Nephron (organoid): ENCODE measurements at regions not wholly inside any gene's neighbourhood (a gene's known extent, or its start where the extent isn't known, plus 50 kb on each side); places are given as distances from the start of the nearest gene placed in this dataset.

Source experiments
- H3K27ac Mint-ChIP-seq, 3 experiments: 2 replicates each; pipeline ENCODE4 v1.8.0; 2020; ENCODE audit warnings: mixed read lengths in 3 of 3, mild to moderate bottlenecking in 2 of 3, moderate library complexity in 1 of 3
- H3K27me3 Mint-ChIP-seq: 2 replicates; pipeline ENCODE4 v1.8.0; 2021; ENCODE audit warnings: low read depth, mild to moderate bottlenecking, moderate library complexity, mixed read lengths
- H3K36me3 Mint-ChIP-seq: 2 replicates; pipeline ENCODE4 v1.8.0; 2020; ENCODE audit warnings: low read depth, mixed read lengths
- H3K4me1 Mint-ChIP-seq: 2 replicates; pipeline ENCODE4 v1.8.0; 2020; ENCODE audit warnings: mixed read lengths
- H3K4me3 Mint-ChIP-seq, 3 experiments: 2 replicates each; pipeline ENCODE4 v1.8.0; 2020; ENCODE audit warnings: mild to moderate bottlenecking in 3 of 3, mixed read lengths in 3 of 3, moderate library complexity in 2 of 3
- H3K9me3 Mint-ChIP-seq: 2 replicates; pipeline ENCODE4 v1.8.0; 2020; ENCODE audit warnings: mixed read lengths
- CTCF ChIP-seq, 3 experiments: fragments of 200-600 bp; sonication (generic); IDR thresholded peaks; one replicate each; pipeline ENCODE4 v1.5.0; 2021; ENCODE audit warnings: antibody characterized with exemption in 3 of 3; ENCODE audit not compliant: unreplicated experiment in 3 of 3

- no peaks in the 10 kb centered on the region for H3K36me3 Mint-ChIP-seq
- peaks cover 5% of the 10 kb centered on the region for H3K4me1 Mint-ChIP-seq
- peaks cover 61% of the 10 kb centered on the region for H3K27me3 Mint-ChIP-seq
- H3K27ac Mint-ChIP-seq: no peak overlapping the region
- no peak for TF ChIP-seq CTCF (IDR thresholded peaks at IDR 0.05; ENCODE audit: unreplicated experiment in 3 of 3)
- H3K4me3 Mint-ChIP-seq: no peak overlapping the region
- H3K9me3 Mint-ChIP-seq: peaks cover 13% of the 10 kb centered on the region
These were observed 69.8 kb upstream of the ANKRD34C start for GRCh38 chr15:79212589-79213157.

GRCh38 chr15:79211481-79211880, 71.0 kb upstream of the ANKRD34C start:
- TF ChIP-seq CTCF (IDR thresholded peaks at IDR 0.05; ENCODE audit: unreplicated experiment in 3 of 3): no peak
- H3K9me3 Mint-ChIP-seq: peaks cover 7% of the 10 kb centered on the region
- H3K27me3 Mint-ChIP-seq: peaks cover 51% of the 10 kb centered on the region
- no peaks in the 10 kb centered on the region for H3K36me3 Mint-ChIP-seq
- peaks cover 5% of the 10 kb centered on the region for H3K4me1 Mint-ChIP-seq
- no peak overlapping the region for H3K4me3 Mint-ChIP-seq
- H3K27ac Mint-ChIP-seq: no peak overlapping the region

- H3K9me3 Mint-ChIP-seq: no peaks in the 10 kb centered on the region
- H3K27me3 Mint-ChIP-seq: peaks cover 57% of the 10 kb centered on the region
- H3K36me3 Mint-ChIP-seq: no peaks in the 10 kb centered on the region
- H3K27ac Mint-ChIP-seq: no peak overlapping the region
- H3K4me1 Mint-ChIP-seq: peaks cover 5% of the 10 kb centered on the region
- TF ChIP-seq CTCF (IDR thresholded peaks at IDR 0.05; ENCODE audit: unreplicated experiment in 3 of 3): peak in 2 of 3 experiments; percentile 13 to 41
- H3K4me3 Mint-ChIP-seq: no peak overlapping the region
These were observed 72.8 kb upstream of the ANKRD34C start for GRCh38 chr15:79209690-79210089.

GRCh38 chr15:79209116-79209515, 73.4 kb upstream of the ANKRD34C start:
- H3K27ac Mint-ChIP-seq: no peak overlapping the region
- H3K4me1 Mint-ChIP-seq: peaks cover 5% of the 10 kb centered on the region
- no peaks in the 10 kb centered on the region for H3K9me3 Mint-ChIP-seq
- H3K27me3 Mint-ChIP-seq: peaks cover 52% of the 10 kb centered on the region
- no peak for TF ChIP-seq CTCF (IDR thresholded peaks at IDR 0.05; ENCODE audit: unreplicated experiment in 3 of 3)
- H3K36me3 Mint-ChIP-seq: no peaks in the 10 kb centered on the region
- H3K4me3 Mint-ChIP-seq: no peak overlapping the region

GRCh38 chr15:79208179-79208578, 74.3 kb upstream of the ANKRD34C start:
- peaks cover 43% of the 10 kb centered on the region for H3K27me3 Mint-ChIP-seq
- H3K36me3 Mint-ChIP-seq: no peaks in the 10 kb centered on the region
- no peak overlapping the region for H3K4me3 Mint-ChIP-seq
- no peak overlapping the region for H3K27ac Mint-ChIP-seq
- H3K9me3 Mint-ChIP-seq: no peaks in the 10 kb centered on the region
- peaks cover 5% of the 10 kb centered on the region for H3K4me1 Mint-ChIP-seq
- TF ChIP-seq CTCF (IDR thresholded peaks at IDR 0.05; ENCODE audit: unreplicated experiment in 3 of 3): no peak

GRCh38 chr15:79206940-79207339, 75.6 kb upstream of the ANKRD34C start:
- peaks cover 5% of the 10 kb centered on the region for H3K4me1 Mint-ChIP-seq
- TF ChIP-seq CTCF (IDR thresholded peaks at IDR 0.05; ENCODE audit: unreplicated experiment in 3 of 3): no peak
- no peaks in the 10 kb centered on the region for H3K9me3 Mint-ChIP-seq
- no peak overlapping the region for H3K27ac Mint-ChIP-seq
- no peaks in the 10 kb centered on the region for H3K36me3 Mint-ChIP-seq
- no peak overlapping the region for H3K4me3 Mint-ChIP-seq
- peaks cover 44% of the 10 kb centered on the region for H3K27me3 Mint-ChIP-seq
